Pancreas (tissue), 10 donors: ENCODE measurements at regions not wholly inside any gene's neighbourhood (a gene's known extent, or its start where the extent isn't known, plus 50 kb on each side); places are given as distances from the start of the nearest gene placed in this dataset.

Source experiments
- ATAC-seq, 4 donors: fragments of 200-7000 bp; cut with Tn5 transposase; one replicate each; pipeline versions ENCODE4 v1.8.0 to v1.9.1; 2020; ENCODE audit warnings: mild to moderate bottlenecking in 4 of 4, moderate library complexity in 4 of 4
- DNase-seq, 6 donors: peaks; one replicate each; pipeline ENCODE4 v3.0.0-alpha.2; 2020
- FAIRE-seq: peaks from 2 replicates; lab custom pipeline; 2012; peaks lifted over from hg19 to GRCh38; lab: Jason Lieb, UNC
- H3K27ac ChIP-seq, 4 donors: fragments of 200-600 bp; sonication (generic); 1 replicate in 3 of 4; 2 replicates in 1 of 4; pipeline versions ENCODE4 v1.5.0 to v1.8.0; 2020
- H3K27me3 ChIP-seq, 4 donors: fragments of 200-600 bp; one replicate each; pipeline ENCODE4 v1.8.0; 2021
- H3K36me3 ChIP-seq, 3 donors: fragments of 200-600 bp; sonication (generic) in 1 of 3; one replicate each; pipeline versions ENCODE4 v1.5.0 to v1.8.0; 2020 to 2021
- H3K4me1 ChIP-seq, 3 donors: fragments of 200-600 bp; one replicate each; pipeline ENCODE4 v1.8.0; 2021
- H3K4me3 ChIP-seq, 4 donors: fragments of 200-600 bp; sonication (generic) in 2 of 4; one replicate each; pipeline versions ENCODE4 v1.5.0 to v1.8.0; 2020 to 2021
- H3K9me3 ChIP-seq, 4 donors: fragments of 200-600 bp; one replicate each; pipeline ENCODE4 v1.8.0; 2021
- CTCF ChIP-seq, 4 donors: fragments of 200-600 bp; sonication (generic) in 3 of 4; IDR thresholded peaks; one replicate each; pipeline versions ENCODE4 v1.5.0 to v1.8.0; 2021; ENCODE audit warnings: antibody characterized with exemption in 4 of 4
- WGBS, 2 donors: extraction: QIAGEN DNeasy Blood & Tissue Kit; methylation state at CpG; one replicate each; pipeline ENCODE4 v1.1.7; 2013; 5-methylcytosine and 5-hydroxymethylcytosine counted together
- intact Hi-C, 3 donors: fragments of 100-400 bp; cut with DNase I; formaldehyde crosslinking; loops; one replicate each; pipeline versions ENCODE4 v1.11.1 to v1.14.2; 2022
- donor health status: healthy with polysubstance abuse.
- donor health status: DM: no; HTN: no; CAD: no; lungs with moderate emphysema.
- donor health status: DM: no; HTN: no; CAD: no.
- donor health status: control.
- donor health status: control.
- donor health status: Bipolar disorder and iron deficiency.
- donor health status: DM: yes; HTN: yes; CAD: no.
- donor health status: DM: no; HTN: no; CAD: no.
- donor health status: DM: no; HTN: no; CAD: no.
- donor health status: DM: yes; HTN: yes; CAD: no.

- Histone ChIP-seq H3K9me3 (no peaks in the 10 kb centered on the region), H3K27me3 (no peaks in the 10 kb centered on the region), H3K36me3 (no peaks in the 10 kb centered on the region), H3K4me1 (no peaks in the 10 kb centered on the region), H3K27ac (no peak overlapping the region), H3K4me3 (no peak overlapping the region)
- ATAC-seq (no peak), DNase-seq (no peak), FAIRE-seq (no peak)
- TF ChIP-seq CTCF (IDR thresholded peaks at IDR 0.05), result no peak
- intact Hi-C loops, result no loop called here
- 62 to 71% methylated on average over 4 of the region's 4 CpGs for WGBS, 2 donors
These were observed 1418.2 kb downstream of the TBC1D22A start for GRCh38 chr22:48180631-48181030.

- FAIRE-seq, result no peak
- DNase-seq, result no peak
- no peaks in the 10 kb centered on the region for H3K4me1 ChIP-seq
- WGBS, 2 donors, result 53 to 62% methylated on average over 15 of the region's 15 CpGs
- H3K9me3 ChIP-seq, result no peaks in the 10 kb centered on the region
- no peak overlapping the region for H3K4me3 ChIP-seq
- no peak for TF ChIP-seq CTCF (IDR thresholded peaks at IDR 0.05)
- no peak for ATAC-seq
- no peaks in the 10 kb centered on the region for H3K36me3 ChIP-seq
- intact Hi-C loops, result no loop called here
- H3K27me3 ChIP-seq, result no peaks in the 10 kb centered on the region
- H3K27ac ChIP-seq, result no peak overlapping the region
These were observed 1417.4 kb downstream of the TBC1D22A start for GRCh38 chr22:48179571-48180546.

- no peak for FAIRE-seq
- no peak overlapping the region for H3K27ac ChIP-seq
- H3K4me1 ChIP-seq, result no peaks in the 10 kb centered on the region
- TF ChIP-seq CTCF (IDR thresholded peaks at IDR 0.05), result no peak
- no peaks in the 10 kb centered on the region for H3K27me3 ChIP-seq
- WGBS, 2 donors, result 75 to 84% methylated on average over 7 of the region's 7 CpGs
- H3K36me3 ChIP-seq, result no peaks in the 10 kb centered on the region
- no peaks in the 10 kb centered on the region for H3K9me3 ChIP-seq
- H3K4me3 ChIP-seq, result no peak overlapping the region
- no peak for DNase-seq
- no peak for ATAC-seq
- intact Hi-C loops, result no loop called here
These were observed 1416.1 kb downstream of the TBC1D22A start for GRCh38 chr22:48178536-48178935.

GRCh38 chr22:48177631-48178030, 1415.2 kb downstream of the TBC1D22A start:
- ATAC-seq (no peak), FAIRE-seq (no peak), DNase-seq (no peak)
- Histone ChIP-seq H3K27me3 (no peaks in the 10 kb centered on the region), H3K36me3 (no peaks in the 10 kb centered on the region), H3K4me1 (no peaks in the 10 kb centered on the region), H3K4me3 (no peak overlapping the region), H3K9me3 (no peaks in the 10 kb centered on the region), H3K27ac (no peak overlapping the region)
- intact Hi-C loops, result no loop called here
- no peak for TF ChIP-seq CTCF (IDR thresholded peaks at IDR 0.05)
- WGBS, 2 donors, result 58 to 62% methylated on average over 5 of the region's 5 CpGs

- no peak for DNase-seq
- no peaks in the 10 kb centered on the region for H3K4me1 ChIP-seq
- no peak overlapping the region for H3K4me3 ChIP-seq
- no peaks in the 10 kb centered on the region for H3K9me3 ChIP-seq
- WGBS, 2 donors, result 59 to 67% methylated on average over 2 of the region's 2 CpGs
- no peaks in the 10 kb centered on the region for H3K27me3 ChIP-seq
- ATAC-seq, result no peak
- intact Hi-C loops, result no loop called here
- no peaks in the 10 kb centered on the region for H3K36me3 ChIP-seq
- no peak overlapping the region for H3K27ac ChIP-seq
- TF ChIP-seq CTCF (IDR thresholded peaks at IDR 0.05), result no peak
- no peak for FAIRE-seq
These were observed 1413.3 kb downstream of the TBC1D22A start for GRCh38 chr22:48175721-48176120.
